ENCODE measurements at regions not wholly inside any gene's neighbourhood (a gene's known extent, or its start where the extent isn't known, plus 50 kb on each side); places are given as distances from the start of the nearest gene placed in this dataset.

DNA sequence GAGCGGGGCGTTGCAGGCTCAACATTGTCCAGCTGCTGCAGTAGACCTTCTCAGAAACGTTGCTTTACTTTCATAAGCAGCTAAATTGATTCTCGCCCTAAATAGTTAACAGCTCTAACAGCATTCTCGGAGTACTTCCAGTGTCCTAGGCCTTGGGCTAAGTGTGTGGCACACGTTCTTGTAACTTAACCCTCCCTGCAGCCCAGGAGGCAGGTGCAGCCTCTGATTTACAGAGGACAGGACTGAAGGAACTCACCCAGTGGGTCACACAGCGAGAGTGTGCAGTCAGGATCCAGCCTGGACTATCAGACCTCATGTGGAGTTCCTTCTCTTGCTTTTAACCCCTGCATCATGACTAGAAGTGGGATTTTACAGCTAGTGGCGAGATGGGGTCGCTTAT lies 312.8 kb upstream of the C2CD4B start:
- TF ChIP-seq, protein P1, sequence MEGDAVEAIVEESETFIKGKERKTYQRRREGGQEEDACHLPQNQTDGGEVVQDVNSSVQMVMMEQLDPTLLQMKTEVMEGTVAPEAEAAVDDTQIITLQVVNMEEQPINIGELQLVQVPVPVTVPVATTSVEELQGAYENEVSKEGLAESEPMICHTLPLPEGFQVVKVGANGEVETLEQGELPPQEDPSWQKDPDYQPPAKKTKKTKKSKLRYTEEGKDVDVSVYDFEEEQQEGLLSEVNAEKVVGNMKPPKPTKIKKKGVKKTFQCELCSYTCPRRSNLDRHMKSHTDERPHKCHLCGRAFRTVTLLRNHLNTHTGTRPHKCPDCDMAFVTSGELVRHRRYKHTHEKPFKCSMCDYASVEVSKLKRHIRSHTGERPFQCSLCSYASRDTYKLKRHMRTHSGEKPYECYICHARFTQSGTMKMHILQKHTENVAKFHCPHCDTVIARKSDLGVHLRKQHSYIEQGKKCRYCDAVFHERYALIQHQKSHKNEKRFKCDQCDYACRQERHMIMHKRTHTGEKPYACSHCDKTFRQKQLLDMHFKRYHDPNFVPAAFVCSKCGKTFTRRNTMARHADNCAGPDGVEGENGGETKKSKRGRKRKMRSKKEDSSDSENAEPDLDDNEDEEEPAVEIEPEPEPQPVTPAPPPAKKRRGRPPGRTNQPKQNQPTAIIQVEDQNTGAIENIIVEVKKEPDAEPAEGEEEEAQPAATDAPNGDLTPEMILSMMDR (IDR thresholded peaks at IDR 0.05; ENCODE audit: unreplicated experiment): no peak
- DNase-seq (ENCODE audit: unreplicated experiment): no peak
- peaks cover under 1% of the 10 kb centered on the region for H3K4me1 Mint-ChIP-seq (ENCODE audit: insufficient read depth, unreplicated experiment)
- H3K36me3 Mint-ChIP-seq (ENCODE audit: insufficient read depth, unreplicated experiment): no peaks in the 10 kb centered on the region
- CTCF ChIA-PET: no interaction called here
- BruUV-seq (replicated peaks): no TSS peak
- H3K4me3 Mint-ChIP-seq (ENCODE audit: unreplicated experiment): no peak overlapping the region
- POLR2A ChIA-PET: no interaction called here
- H3K27me3 Mint-ChIP-seq (ENCODE audit: insufficient read depth, unreplicated experiment): no peaks in the 10 kb centered on the region
- intact Hi-C loops (cut with micrococcal nuclease): no loop called here
- H3K9me3 Mint-ChIP-seq (ENCODE audit: unreplicated experiment): no peaks in the 10 kb centered on the region
- no peak overlapping the region for H3K27ac Mint-ChIP-seq (ENCODE audit: low read depth, unreplicated experiment)

DNA sequence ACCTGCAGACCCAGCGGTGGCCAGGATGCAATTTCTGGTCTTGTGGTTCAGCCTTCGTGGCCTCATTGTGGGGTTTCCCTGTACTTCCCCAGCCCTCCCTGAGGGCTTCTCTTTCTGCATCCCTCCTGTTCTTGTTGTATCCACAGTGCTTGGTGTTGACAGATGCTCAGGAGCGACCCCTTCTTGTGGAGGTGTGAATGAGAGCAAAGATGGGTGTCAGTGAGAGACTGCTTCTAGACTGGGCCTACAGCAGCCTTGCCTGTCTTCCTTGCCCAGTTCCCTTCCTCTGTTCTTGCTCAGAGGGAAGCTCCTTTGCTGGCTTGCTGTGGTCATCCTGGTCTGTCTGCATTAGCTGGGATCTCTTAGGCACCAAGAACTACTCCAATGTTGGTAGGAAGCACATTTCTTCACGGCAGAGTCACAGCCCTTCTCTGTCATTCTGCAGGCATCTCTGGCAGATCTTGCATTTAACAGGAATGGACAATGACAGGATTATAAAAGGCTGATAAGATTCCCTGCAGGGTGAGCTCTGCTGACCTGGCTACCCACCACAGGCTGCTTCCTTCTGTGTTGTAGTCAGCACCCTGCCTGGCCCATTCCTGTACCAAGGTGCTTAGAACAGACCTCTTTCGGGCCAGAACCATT lies 317.8 kb upstream of the C2CD4B start:
- no TSS peak for BruUV-seq (replicated peaks)
- DNase-seq (ENCODE audit: unreplicated experiment): peak; percentile 40
- no peaks in the 10 kb centered on the region for H3K9me3 Mint-ChIP-seq (ENCODE audit: unreplicated experiment)
- TF ChIP-seq, protein P1 (IDR thresholded peaks at IDR 0.05; ENCODE audit: unreplicated experiment): no peak
- H3K27me3 Mint-ChIP-seq (ENCODE audit: insufficient read depth, unreplicated experiment): no peaks in the 10 kb centered on the region
- H3K4me3 Mint-ChIP-seq (ENCODE audit: unreplicated experiment): no peak overlapping the region
- no peak overlapping the region for H3K27ac Mint-ChIP-seq (ENCODE audit: low read depth, unreplicated experiment)
- no peaks in the 10 kb centered on the region for H3K4me1 Mint-ChIP-seq (ENCODE audit: insufficient read depth, unreplicated experiment)
- no peaks in the 10 kb centered on the region for H3K36me3 Mint-ChIP-seq (ENCODE audit: insufficient read depth, unreplicated experiment)
- CTCF ChIA-PET: interaction anchor here (0.7 kb wide), 1 partner anchor 145 kb away, joined by 3 read pairs; no protein-coding TSS in a partner anchor
- POLR2A ChIA-PET: no interaction called here
- intact Hi-C loops (cut with micrococcal nuclease): no loop called here

DNA sequence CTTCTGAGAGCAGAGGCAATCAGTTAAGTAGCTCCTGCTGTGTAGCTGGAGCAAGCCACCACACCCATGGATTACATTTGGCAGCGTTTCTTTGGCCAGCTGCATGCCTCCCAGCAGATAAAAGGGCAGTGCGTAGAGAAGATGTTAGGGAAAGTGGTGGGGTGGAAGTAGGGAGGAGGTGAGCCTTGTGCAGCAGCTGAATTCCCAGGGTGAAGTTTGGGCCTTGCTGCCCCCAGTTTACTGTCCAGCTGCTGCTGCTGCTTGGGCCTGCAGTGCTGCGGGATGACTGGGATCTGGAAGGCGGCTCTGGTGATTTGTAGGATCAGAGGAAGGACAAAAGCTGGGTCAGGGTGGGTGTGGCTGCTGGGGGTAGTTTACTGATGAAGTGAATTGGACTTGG lies 318.7 kb upstream of the C2CD4B start:
- intact Hi-C loops (cut with micrococcal nuclease): no loop called here
- H3K36me3 Mint-ChIP-seq (ENCODE audit: insufficient read depth, unreplicated experiment): no peaks in the 10 kb centered on the region
- H3K4me1 Mint-ChIP-seq (ENCODE audit: insufficient read depth, unreplicated experiment): no peaks in the 10 kb centered on the region
- no peak overlapping the region for H3K4me3 Mint-ChIP-seq (ENCODE audit: unreplicated experiment)
- ChIA-PET POLR2A (interaction anchor here (0.7 to 0.9 kb wide), 2 partner anchors 39 to 120 kb away, joined by 3 read pairs; no protein-coding TSS in a partner anchor), CTCF (no interaction called here)
- no peaks in the 10 kb centered on the region for H3K27me3 Mint-ChIP-seq (ENCODE audit: insufficient read depth, unreplicated experiment)
- H3K9me3 Mint-ChIP-seq (ENCODE audit: unreplicated experiment): no peaks in the 10 kb centered on the region
- TF ChIP-seq, protein P1 (IDR thresholded peaks at IDR 0.05; ENCODE audit: unreplicated experiment): no peak
- H3K27ac Mint-ChIP-seq (ENCODE audit: low read depth, unreplicated experiment): no peak overlapping the region
- no peak for DNase-seq (ENCODE audit: unreplicated experiment)
- BruUV-seq (replicated peaks): no TSS peak

DNA sequence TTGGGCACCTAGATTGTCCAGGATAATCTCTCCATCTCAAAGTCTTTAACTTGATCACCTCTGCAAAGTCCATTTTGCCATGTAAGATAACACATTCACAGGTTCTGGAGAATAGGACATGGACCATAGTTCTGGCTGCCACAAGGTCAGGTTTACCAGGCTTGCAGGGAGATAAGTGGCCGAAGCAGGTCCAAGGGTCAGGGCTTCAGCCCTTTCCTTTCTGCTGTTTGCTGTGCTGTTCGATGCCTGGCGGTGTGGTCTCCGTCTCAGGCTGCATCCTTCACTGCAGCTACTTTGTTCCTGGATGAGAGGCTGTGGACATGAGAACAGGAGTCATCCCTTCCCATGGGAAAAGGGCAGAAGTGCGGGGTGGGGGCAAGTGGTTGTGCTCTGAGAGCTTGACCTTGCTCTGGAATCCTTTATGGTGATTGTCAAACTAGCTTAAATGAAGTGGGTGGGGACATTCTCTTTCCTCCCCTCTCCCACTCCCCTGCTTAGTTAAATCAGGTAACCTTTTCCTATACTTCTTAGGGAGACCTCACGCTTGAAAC lies 320.2 kb upstream of the C2CD4B start:
- H3K27me3 Mint-ChIP-seq (ENCODE audit: insufficient read depth, unreplicated experiment): no peaks in the 10 kb centered on the region
- DNase-seq (ENCODE audit: unreplicated experiment): no peak
- CTCF ChIA-PET: interaction anchor here (0.6 kb wide), 1 partner anchor 977 kb away, joined by 3 read pairs; no protein-coding TSS in a partner anchor
- no TSS peak for BruUV-seq (replicated peaks)
- no peak overlapping the region for H3K4me3 Mint-ChIP-seq (ENCODE audit: unreplicated experiment)
- no peaks in the 10 kb centered on the region for H3K36me3 Mint-ChIP-seq (ENCODE audit: insufficient read depth, unreplicated experiment)
- no peaks in the 10 kb centered on the region for H3K9me3 Mint-ChIP-seq (ENCODE audit: unreplicated experiment)
- H3K27ac Mint-ChIP-seq (ENCODE audit: low read depth, unreplicated experiment): no peak overlapping the region
- TF ChIP-seq, protein P1 (IDR thresholded peaks at IDR 0.05; ENCODE audit: unreplicated experiment): no peak
- H3K4me1 Mint-ChIP-seq (ENCODE audit: insufficient read depth, unreplicated experiment): no peaks in the 10 kb centered on the region
- intact Hi-C loops (cut with micrococcal nuclease): no loop called here
- POLR2A ChIA-PET: no interaction called here
